GM04504 (cell line): ENCODE measurements at regions not wholly inside any gene's neighbourhood (a gene's known extent, or its start where the extent isn't known, plus 50 kb on each side); places are given as distances from the start of the nearest gene placed in this dataset.
"Not testable (repeated sequence)": the region's sequence is repeated elsewhere in the genome, so short reads cannot be mapped to it uniquely, and the experiment has no call there.

Source experiments
- DNase-seq: peaks from one replicate; pipeline ENCODE4 v3.0.0-alpha.2; 2012; ENCODE audit warnings: low read depth

DNA sequence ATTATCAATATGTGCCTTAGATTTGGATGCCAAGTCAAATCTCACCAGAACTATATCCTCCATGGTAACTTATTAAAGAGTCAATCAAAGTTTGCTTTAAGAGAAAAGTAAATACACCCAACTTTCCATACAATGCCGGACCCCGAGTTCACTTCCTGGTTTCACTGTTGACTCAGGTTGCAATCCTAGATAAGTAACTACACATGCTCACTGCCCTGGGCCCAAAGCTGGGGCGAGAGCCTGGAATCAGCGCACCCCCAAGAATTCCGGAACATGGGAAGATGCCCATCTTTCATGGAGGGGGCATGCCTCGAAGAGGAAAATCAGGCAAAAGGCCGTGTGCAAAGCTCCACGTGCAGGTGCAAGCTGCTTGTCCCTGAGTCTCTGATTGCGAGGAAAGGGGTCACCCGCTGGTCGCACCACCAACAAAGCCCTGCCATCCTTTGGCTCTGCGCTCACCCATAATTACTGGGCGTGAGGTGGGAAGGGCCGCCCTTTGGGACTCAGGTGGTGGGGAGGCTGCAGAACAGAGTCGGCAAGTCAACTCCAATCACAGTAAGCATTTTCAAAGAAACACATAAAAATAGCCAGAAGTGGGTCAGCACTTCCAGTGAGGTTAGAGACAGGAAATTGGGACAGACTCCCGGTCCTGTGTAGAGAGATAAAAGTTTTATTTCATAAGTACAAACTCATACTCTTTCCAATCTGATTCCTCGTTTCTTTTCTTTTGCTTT, 167.7 kb downstream of the TOMM20 start:
- no peak for DNase-seq

DNA sequence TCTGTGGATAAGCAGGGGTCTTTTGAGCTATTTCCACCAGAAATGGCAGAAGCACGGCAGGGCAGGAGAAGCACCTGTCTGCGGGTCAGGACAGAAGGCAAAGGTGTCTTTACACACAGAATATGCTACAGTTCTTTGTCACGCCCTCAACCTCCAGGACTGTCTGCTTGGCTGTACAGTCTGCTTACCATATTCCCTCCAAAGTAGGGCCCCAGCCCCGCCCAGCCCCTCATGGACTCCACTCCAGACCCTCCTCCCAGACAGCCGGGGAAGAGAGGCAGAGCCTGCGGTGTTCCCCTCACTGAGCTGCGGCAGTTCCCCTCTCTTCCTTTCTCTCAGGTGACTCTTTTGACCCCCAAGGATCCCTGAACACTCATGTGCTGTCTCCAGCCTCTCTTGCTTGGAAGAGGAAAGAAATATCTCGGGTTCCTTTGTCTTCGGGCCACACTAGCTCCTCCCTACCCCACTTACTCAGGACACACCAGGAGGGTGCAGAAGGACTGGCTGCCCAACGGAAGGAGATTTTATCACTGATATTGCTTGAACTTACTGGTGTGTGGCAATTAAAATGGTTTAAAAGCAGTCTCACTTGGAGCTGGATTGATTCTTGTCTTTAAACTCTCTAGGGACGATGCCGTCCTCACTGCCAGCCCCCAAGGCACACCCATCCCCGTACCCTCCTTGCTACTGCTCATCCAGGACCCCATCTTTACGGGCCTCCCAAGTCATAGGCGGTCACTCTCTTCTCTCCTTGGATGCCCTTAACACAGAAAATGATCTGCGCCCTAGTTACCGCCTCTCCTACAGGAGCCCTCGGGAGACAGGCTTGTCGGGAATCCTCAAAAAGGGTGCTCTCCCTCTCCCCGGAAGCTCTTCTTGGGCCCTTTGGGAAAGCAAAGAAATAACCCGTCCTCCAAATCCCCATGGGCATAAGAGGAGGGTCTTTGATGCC, 169.7 kb downstream of the TOMM20 start:
- no peak for DNase-seq

DNA sequence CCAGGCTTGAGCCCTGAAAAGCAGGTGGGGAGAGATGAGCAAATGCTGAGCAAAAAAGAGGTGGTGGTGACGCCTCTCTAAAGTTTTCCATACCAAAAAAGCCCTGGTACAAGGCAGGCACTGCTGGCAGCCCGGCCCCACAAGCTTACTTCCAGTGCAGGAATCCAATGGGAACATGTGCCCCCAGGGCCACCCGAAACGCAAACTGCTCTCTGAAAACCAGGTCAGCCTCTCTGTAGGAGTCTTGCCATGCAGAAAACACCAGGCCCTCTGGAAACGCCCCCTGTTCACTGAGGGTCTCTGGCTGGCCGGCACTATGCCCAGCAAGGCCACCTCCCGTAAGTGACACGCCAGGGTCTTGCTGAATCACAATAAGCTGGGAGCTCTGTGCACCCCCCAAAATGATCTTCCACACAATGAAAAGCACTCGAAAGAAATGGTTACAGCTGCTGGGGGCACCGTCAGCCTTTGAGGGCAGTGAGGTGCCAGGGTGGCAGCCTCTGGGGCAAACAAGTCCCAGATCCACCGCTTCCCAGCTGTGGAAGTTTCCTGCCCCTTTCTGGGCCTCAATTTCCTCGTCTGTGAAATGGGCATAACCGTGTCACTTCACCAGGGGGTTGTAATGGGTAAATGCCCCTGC, 170.5 kb downstream of the TOMM20 start:
- DNase-seq: no peak

DNA sequence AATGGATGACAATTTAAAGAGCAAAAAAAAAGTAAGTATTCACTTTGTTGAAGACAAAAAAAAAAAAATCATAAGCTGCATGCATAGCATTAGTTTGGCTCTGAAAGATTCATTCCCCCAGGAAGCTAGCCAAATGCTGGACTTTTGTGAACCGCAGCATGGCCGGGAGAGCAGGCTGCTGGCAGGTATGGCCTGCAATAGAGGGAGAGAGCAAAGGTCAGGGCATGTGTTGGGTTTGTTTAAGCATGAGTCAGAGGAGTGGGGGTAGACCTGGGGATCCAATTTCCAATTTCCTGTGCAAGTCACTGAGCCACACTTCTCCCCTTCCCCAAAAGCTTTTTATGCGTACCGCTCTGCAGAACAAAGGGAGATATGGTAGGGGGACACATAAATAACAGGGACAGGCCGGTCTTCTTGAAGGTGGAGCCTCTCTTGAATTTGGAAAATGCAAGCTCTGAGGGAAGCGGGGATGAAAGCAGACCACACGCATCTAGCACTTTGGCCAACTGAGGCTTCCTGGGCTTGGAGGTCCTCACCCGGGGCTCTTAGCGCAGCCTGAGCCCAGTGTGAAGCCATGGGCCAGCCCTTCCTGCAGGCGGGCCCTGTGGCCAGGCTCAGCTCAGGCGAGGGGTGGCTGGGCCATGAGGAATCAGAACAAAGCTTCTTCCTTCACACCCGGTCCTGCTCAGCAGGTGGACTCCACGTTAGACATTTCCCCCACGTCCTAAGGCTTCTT, 171.1 kb downstream of the TOMM20 start:
- DNase-seq: no peak

DNA sequence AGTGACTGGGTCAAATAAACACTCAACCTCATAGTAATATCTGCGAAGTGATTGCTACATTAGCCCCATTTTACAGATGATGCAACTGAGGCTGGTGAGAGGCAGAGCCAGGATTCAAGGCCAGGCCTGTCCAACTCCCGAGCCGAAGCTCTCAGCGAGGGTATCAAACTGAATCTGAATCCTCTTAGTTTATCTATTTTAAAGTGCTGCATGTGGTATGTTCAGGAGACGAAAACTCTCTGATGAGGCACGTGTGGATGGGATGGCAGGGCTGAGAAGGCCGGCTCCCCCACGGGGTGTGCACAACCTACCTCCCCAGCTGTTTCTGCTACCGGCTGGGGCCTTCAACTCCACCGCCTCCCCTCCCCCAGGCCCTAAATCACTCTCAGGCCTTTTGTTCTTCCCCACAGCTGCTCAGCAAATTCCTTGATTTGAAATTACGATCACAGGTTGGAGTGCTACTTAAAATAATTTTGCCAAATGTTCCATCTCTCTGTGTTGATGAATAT, 171.8 kb downstream of the TOMM20 start:
- DNase-seq: no peak

DNA sequence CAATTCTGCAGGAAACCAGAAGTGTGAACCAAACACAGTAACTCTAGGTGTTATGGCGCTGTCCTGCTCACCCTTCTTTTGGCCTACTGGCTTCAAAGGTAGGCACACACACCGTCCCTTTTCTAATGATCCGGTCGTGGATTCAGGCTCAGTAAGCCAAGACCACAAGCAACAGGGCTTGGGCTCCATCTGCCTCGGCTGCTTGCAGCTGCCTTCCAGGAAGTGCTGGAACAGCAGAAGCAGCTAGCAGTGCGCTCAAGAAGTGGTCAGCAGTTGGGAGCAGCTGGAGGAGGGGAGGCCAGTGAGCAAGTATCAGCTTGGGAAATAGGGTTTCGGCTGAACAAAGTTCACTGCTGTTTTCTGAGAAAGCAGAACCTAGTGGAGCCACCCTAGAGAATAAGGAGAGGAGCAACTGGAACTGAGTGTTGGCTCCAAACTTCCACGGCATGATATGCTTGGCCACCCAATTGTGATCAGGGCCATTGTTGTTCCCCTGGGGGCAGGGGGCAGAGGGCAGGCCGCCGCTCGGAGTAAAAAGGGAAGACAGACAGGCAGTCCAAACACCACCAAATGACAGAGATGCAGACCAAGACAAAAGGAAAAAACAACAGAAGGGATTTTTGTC, 173.4 kb downstream of the TOMM20 start:
- DNase-seq: no peak

DNA sequence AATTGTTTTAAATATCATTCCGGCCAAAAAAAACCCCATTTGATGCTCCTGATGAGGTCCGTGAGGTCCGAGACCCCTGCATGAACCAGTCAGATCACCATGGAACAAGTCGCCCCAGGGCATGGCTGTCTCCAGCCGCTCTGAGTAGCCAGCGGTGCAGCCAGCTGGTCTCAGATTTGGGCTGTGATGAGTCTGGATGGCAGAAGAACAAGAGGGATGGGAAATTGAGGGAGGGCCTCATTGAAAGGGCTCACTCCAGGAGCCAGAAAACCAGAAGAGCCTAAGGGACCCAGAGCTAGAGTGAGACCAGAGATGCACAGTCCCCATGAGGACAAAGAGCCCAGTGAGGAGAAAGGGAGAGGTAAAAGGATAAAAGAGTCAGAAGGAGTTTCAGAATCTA, 174.0 kb downstream of the TOMM20 start:
- DNase-seq: no peak

DNA sequence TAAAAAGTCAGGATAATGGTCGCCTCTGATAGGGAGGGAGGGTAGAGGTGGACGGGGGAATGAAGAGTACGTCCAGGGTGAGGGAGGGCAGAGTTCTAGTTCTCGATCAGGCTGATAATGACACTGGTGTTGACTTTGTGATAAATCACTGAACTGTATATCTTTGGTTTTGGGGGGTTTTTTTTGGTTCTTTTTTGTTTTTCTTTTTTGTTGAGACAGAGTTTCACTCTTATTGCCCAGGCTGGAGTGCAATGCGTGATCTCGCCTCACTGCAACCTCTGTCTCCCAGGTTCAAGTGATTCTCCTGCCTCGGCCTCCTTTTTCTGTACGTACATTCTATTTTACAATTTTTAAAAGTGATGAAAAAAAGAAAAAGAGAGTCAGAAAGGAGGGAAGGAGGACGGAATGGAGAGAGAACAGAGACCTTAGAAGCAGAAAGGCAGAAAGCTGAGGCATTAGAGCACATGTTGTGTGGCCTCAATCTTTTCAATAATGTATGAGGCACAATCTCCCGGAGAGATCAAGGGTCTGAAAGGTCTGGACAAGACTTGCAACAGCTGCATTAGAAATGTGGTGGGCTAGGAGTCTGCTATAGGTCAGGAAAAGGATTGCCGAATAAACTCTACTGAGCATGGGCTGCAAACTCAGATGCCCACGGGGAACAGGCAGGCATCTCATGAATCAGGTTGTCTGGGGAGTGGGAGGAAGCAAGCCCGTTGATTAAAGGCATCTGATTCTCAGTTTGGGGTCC, 174.8 kb downstream of the TOMM20 start:
- DNase-seq: no peak

DNA sequence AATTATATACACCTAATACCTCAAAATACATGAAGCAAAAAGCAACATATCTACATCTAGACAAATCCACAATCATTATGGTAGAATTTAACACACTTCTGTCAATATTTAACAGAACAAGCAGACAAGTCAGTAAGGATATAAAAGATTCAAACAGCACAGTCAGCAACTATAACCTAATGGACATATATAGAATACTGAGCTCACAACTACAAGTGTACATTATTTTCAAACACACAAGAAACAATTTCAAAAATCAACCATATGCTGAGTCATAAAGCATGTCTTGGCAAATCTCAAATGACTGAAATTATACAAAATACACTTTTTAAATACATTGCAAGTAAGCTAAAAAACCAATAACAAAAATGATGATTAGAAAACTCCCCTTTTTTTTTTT, 178.0 kb downstream of the TOMM20 start:
- no peak for DNase-seq

DNA sequence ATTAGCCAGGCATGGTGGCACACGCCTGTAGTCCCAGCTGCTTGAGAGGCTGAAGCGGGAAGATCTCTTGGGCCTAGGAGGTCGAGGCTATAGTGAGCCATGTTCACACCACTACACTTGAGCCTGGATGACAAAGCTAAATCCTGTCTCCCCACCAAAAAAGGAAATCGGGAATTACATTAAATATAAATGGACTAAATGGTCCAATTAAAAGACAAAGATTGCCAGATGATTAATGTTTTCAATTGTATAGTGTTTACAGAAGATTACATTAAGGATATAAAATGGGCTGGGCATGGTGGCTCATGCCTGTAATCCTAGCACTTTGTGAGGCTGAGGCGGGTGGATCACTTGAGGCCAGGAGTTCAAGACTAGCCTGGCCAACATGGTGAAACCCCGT, 179.1 kb downstream of the TOMM20 start:
- not testable (repeated sequence) for DNase-seq

DNA sequence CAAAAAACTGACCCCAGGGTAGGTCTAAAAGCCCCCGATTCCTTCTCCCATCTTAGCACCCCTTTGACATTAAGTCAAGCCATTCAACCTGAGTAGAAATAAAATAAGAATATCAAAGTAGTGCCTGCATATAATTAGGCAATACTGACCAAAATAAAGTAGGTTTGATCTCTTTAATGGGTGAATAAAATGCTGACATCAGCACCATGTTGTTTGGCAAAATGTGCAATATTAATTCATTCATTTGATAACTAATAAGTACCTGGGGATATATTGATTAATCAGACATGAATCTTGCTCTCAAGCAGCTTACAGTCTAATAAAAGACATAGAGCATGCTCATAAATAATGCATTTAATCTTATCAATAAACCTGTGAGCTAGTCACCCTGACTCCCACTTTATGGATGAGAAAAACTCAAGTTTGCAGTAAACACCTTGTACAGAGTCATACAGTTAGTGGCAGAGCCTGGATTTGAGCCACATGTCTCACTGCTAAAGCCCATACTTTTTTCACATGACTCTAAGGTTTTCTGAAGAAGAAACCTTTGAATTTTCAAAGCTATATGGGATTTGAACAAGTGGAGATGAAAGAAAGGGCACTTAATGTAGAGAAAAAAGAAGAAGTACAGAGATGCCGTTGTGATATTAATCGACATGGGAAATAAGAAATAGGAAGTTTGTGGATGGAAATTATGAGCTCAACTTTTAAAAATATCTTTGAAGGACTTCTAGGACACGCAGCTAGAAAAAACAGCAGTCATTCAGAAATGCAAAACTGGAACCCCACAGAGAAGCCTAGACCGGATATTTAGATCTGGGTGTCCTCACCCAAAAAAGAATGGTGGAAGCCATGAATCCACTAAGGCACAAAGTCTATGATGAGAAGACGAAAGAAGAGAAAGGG, 183.9 kb downstream of the TOMM20 start:
- no peak for DNase-seq

DNA sequence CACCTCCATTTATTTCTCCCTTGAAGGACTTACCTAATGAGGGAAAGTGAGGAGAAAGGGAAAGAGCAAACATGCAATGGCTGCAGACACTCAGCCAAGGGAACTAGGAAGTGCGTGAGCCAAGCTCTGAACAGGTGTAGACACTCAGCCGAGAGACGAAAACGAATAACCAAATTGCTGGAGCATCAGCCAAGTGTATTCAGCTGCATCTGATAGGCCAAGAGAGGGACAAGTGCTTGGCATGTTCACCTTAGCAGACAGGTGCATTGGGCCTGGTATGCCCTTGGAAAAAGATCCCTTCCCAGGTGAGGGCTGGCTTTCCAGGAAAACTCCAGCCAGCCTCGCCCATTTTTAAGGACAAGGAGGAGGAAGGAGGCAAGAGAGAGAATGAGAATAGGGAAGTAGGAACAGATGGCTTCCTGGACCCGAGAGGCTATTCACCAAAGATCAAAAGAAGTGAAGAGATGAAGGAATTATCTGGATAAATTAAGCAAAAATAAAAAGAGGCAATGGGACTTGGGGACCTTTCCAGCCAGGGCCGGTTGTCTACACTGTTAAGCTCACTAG, 184.7 kb downstream of the TOMM20 start:
- DNase-seq: no peak

DNA sequence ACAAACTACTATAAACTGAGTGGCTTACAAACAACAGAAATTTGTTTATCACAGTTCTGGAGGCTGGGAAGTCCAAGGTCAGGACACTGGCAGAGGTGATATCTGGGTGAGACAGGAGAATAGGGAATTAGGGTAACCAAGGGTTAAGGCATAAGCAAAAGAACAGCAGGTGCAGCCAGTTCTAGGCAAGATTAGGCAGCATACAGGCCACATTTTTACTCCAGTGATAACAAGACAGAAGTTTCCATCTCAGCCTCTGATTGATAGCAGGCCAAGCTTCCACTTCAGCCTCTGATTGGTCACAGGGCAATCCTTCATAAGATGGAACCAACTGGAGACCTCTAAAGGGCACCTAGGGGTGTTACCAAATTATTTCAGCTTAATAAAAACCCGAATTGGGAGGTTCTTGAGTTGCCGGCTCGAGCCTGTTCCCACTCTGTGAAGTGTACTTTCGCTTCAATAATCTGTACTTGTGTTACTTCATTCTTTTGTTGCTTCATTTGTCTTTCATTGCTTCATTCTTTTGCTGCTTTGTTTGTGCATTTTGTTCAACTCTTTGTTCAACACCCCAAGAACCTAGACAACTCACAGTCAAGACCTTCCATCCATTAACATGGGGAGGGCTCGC, 185.6 kb downstream of the TOMM20 start:
- DNase-seq: no peak

DNA sequence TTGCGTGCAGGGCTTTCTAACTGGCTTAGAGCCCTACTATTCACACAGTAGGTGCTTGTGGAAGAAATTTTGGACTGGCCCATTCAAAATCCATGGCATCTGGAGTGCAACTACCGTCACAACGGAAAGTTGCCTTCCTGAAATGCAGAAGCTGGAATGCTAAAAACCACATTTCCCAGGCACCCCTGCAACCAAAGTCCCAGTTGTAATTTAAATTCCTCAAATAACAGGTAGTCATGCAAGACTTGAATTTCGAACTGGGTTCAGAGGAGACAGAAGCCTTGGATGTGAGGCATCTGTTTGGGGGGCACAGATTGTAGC, 186.7 kb downstream of the TOMM20 start:
- no peak for DNase-seq

DNA sequence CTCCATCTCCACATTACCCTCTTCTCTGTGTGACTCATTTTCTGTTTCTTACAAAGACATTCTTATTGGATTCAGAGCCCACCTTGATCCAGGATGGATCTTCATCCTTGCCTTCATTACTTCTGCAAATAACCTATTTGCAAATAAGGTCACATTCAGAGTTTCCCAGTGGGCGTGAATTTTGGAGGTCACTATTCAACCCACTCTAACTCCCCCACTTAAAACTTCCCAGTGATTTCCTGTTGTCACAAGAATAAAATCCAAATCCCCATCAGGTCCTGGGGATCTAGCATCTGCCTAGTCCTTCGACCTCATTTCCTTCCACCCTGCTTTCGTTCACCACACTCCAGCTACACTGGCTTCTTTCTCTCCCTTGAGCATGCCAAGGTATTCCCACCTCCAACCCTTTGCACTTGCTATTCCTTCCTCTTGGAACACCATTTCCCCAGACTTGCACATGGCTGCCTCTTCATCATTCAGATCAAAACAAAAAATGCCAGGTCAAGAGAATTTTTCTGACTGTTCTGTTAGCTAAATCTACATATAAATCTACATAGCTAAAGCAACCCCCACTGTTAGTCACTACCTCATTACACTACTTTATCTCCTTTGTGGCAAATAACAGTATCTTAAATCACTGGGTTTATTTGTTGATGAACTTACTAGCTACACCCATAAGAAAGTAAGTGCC, 187.2 kb downstream of the TOMM20 start:
- DNase-seq: no peak

DNA sequence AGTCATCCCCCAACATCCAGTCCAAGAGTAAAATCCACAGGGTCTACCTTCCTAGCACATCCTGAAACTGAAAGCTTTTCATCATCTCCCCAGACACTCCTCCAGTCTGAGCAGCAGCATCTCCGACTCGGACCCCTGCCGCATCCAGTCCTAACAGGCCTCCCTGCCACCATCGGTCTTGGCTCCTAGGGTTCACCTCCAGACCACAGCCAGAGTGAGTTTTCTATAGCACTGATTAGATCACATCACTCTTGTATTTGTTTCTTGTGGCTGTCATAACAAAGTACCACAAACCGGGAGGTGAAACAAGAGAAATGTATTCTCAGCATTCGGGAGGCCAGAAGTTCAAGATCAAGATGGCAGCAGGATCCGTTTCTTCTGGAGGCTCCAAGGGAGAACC, 187.8 kb downstream of the TOMM20 start:
- no peak for DNase-seq

DNA sequence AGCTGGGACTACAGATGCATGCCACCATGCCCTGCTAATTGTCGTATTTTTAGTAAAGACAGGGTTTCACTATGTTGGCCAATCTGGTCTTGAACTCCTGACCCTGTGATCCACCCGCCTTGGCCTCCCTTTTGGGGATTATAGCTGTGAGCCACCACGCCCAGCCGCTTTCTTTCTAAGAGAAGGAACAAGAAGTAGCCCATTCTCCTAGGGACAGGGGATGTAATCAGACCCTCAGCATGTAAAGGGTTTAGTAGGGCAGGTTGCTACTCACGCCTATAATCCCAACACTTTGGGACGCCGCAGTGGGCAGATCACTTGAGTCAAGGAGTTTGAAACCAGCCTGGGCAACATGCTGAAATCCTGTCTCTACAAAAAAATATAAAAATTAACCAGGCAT, 189.7 kb downstream of the TOMM20 start:
- DNase-seq: no peak

DNA sequence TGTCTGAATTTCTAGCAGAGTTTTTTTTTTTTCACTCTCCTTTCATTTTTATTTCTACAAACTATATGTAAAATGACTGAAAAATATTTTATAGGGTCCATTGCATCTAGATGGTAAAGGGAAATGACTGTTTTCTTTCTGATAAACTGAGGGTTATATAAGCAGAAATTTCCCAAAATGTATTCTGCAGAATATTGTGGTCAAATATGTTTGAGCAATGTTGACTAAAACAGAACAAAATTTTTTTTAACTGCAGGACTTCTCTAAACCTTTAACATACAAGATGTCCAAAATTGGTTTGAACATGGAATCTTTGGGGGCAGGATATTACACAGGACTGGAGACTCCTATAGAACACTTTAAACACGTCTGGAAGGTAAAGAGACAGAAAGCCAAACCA, 190.5 kb downstream of the TOMM20 start:
- no peak for DNase-seq
